NCI-H1417 treated with DMSO at 0.1 percent for 48 hours (cell line): ENCODE measurements at regions not wholly inside any gene's neighbourhood (a gene's known extent, or its start where the extent isn't known, plus 50 kb on each side); places are given as distances from the start of the nearest gene placed in this dataset.

Source experiments
- DNase-seq: peaks from one replicate; lab custom pipeline; 2025; lab: John Stamatoyannopoulos, UW

GRCh38 chr3:89762405-89762804, 655.0 kb downstream of the EPHA3 start:
- no peak for DNase-seq

- no peak for DNase-seq
Measured at GRCh38 chr3:89783341-89783927, 676.0 kb downstream of the EPHA3 start.

GRCh38 chr3:89787485-89787884, 680.1 kb downstream of the EPHA3 start:
- no peak for DNase-seq

- DNase-seq = no peak
Measured at GRCh38 chr3:89787979-89788378, 680.6 kb downstream of the EPHA3 start.

DNA sequence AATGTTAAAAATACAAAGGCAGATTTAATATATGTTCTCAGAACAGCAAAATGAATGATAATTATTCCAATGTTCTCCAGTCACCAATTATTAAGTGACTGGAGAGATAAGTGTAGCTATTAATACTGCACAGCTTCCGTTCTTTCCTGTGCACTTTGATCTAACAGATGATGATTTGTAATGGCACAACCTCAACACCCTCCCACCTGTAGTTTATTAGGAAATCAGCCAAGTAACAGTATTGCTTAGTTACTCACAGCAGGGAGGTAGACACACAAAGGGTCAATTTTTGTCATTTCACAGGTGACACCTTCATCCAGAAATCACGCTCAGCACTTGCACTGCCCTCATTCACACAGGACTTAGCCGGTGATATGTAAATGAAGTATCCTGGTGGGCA, 688.1 kb downstream of the EPHA3 start:
- DNase-seq = peak; percentile 99

GRCh38 chr3:89802881-89803280, 695.5 kb downstream of the EPHA3 start:
- DNase-seq = no peak

GRCh38 chr3:89803711-89804110, 696.3 kb downstream of the EPHA3 start:
- no peak for DNase-seq

- no peak for DNase-seq
Measured at GRCh38 chr3:89806166-89806565, 698.7 kb downstream of the EPHA3 start.

- DNase-seq = no peak
Measured at GRCh38 chr3:89808680-89809197, 701.3 kb downstream of the EPHA3 start.

GRCh38 chr3:89813500-89813899, 706.1 kb downstream of the EPHA3 start:
- DNase-seq = no peak

GRCh38 chr3:89841041-89841440, 733.6 kb downstream of the EPHA3 start:
- DNase-seq = no peak

DNA sequence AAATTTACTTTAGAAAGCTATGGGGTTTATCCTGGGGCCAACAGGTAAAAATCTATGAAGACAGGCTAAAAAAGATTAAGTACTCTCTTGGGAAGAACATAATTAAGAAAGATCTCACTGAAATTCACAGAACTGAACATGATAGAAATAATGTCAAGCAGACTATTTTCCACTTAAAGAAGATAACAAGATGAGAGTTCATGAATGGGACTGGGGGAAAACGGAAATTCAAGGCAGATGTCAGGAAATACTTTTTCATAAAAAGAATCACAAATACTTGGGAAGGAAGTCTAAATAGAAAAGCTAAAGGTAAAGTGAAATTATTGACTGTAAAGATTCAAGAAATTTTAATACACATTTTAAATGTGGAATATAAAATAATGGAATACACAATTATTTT, 737.6 kb downstream of the EPHA3 start:
- DNase-seq = no peak

DNA sequence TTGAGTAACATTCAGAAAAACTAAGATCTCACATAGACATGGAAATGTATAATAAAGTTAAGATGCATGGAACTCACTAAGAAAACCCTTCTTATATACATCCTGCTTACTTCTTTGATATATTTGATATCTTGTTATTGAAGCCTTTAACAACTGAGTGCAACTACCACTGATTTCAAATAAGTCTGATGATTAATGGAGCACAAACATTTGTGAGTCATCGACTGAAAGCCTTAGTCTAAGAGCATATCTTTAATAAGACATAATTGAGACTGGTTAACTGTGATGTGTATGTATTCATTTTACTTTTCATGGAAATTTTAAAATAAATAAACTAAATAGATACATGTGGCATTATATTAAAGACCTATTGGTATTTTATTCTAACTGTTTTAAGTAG, 740.5 kb downstream of the EPHA3 start:
- no peak for DNase-seq

GRCh38 chr3:89851974-89852621, 744.7 kb downstream of the EPHA3 start:
- no peak for DNase-seq

DNA sequence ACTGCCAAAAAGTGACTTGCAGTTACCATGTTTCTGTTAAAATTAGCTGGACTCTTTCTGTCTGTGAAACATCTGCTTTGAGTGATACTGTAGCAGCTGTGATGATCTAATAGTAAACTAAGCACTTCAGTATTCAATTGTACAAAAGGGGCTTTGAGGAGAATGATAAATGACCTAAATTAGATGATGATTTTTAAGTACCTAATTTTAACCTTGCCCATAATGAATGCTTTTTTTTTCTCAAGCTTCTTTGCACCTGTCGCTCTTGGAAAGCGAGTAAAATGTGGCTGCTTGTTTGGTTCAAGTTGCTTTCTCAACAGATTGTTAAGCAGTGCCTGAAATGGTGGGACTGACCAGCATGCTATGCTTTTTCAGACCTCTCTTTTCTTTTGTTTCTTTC, 752.3 kb downstream of the EPHA3 start:
- DNase-seq = peak; percentile 99

GRCh38 chr3:89867286-89867685, 759.9 kb downstream of the EPHA3 start:
- no peak for DNase-seq

- DNase-seq = no peak
Measured at GRCh38 chr3:89876116-89876515, 768.7 kb downstream of the EPHA3 start.

GRCh38 chr3:89877230-89877629, 769.8 kb downstream of the EPHA3 start:
- no peak for DNase-seq

- no peak for DNase-seq
Measured at GRCh38 chr3:89889386-89889785, 782.0 kb downstream of the EPHA3 start.

- DNase-seq = peak; percentile 72
Measured at GRCh38 chr3:89908711-89909213, 801.3 kb downstream of the EPHA3 start.

GRCh38 chr3:89912031-89912430, 804.6 kb downstream of the EPHA3 start:
- DNase-seq = no peak

DNA sequence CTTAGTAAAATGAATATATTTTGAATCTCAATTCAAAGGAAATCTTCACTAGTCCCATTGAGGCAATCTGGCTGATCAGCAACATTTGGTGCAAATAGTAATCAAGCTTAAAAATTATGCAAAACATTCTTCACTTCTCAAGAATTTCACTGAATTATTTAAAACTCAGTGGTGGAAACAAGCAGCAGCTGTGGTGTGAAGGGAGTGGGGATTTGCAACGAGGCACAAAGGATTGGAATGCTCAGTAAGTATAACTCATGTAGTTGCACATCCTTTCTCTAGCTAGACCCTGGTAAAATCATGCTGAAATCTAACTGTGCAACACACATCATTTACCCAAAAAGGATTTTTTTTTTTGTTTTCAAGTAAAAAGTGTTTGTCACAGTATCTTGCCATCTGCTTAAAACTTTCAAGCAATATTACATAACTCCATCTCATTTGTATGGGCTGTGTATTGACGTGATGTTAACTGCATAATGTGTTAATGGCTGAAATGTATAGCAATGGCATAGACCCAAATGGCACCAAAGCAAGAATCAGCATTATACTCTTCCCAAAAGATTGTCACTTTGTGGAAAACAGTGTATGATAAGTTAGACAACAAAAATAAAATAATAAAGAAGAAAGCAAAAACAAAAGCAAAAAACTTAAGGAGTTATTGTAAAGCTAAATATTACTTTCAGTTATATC, 816.6 kb downstream of the EPHA3 start:
- DNase-seq = no peak

- DNase-seq = no peak
Measured at GRCh38 chr3:89925976-89926375, 818.6 kb downstream of the EPHA3 start.
